Ishikawa (cell line): ENCODE measurements at regions not wholly inside any gene's neighbourhood (a gene's known extent, or its start where the extent isn't known, plus 50 kb on each side); places are given as distances from the start of the nearest gene placed in this dataset.

Experiments
- MAX ChIP-seq: IDR thresholded peaks from 2 replicates; pipeline ENCODE4 v1.6.1; 2012
- RAD21 ChIP-seq: IDR thresholded peaks from 2 replicates; pipeline ENCODE4 v1.6.1; 2012; ENCODE audit warnings: low read depth
- TF ChIP-seq, protein P1 (sequence below): IDR thresholded peaks from 2 replicates; pipeline ENCODE4 v1.6.1; 2012; ENCODE audit warnings: low read depth, mild to moderate bottlenecking

- TF ChIP-seq, protein P1, sequence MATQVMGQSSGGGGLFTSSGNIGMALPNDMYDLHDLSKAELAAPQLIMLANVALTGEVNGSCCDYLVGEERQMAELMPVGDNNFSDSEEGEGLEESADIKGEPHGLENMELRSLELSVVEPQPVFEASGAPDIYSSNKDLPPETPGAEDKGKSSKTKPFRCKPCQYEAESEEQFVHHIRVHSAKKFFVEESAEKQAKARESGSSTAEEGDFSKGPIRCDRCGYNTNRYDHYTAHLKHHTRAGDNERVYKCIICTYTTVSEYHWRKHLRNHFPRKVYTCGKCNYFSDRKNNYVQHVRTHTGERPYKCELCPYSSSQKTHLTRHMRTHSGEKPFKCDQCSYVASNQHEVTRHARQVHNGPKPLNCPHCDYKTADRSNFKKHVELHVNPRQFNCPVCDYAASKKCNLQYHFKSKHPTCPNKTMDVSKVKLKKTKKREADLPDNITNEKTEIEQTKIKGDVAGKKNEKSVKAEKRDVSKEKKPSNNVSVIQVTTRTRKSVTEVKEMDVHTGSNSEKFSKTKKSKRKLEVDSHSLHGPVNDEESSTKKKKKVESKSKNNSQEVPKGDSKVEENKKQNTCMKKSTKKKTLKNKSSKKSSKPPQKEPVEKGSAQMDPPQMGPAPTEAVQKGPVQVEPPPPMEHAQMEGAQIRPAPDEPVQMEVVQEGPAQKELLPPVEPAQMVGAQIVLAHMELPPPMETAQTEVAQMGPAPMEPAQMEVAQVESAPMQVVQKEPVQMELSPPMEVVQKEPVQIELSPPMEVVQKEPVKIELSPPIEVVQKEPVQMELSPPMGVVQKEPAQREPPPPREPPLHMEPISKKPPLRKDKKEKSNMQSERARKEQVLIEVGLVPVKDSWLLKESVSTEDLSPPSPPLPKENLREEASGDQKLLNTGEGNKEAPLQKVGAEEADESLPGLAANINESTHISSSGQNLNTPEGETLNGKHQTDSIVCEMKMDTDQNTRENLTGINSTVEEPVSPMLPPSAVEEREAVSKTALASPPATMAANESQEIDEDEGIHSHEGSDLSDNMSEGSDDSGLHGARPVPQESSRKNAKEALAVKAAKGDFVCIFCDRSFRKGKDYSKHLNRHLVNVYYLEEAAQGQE, result no peak
- TF ChIP-seq MAX, result no peak
- TF ChIP-seq RAD21, result no peak
These were observed 75.7 kb upstream of the BRD7 start for GRCh38 chr16:50444526-50444925.
